GM19372 (cell line): ENCODE measurements at regions not wholly inside any gene's neighbourhood (a gene's known extent, or its start where the extent isn't known, plus 50 kb on each side); places are given as distances from the start of the nearest gene placed in this dataset.

Experiments used
- ATAC-seq: cut with Tn5 transposase; IDR thresholded peaks from one replicate; pipeline ENCODE4 v1.9.1; 2021; ENCODE audit warnings: mild to moderate bottlenecking, low read depth, moderate library complexity; ENCODE audit not compliant: unreplicated experiment

DNA sequence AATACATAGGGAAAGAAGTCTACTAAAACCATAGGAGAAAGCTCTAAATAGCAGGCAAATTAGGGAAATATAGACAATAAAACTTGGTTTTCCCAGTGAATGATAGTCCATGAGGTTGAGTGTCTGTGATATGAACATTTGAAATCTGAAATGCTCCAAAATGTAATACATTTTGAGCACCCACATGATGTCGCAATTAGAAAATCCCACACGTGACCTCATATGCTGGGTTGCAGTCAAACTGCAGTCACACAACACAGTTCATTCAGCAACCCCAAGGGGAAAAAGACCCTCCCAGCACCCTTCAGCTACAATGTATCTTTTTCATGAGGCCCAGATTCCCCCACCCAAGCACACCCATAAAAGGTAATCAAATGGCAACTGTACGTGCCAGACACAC is 155.6 kb downstream of the BTC start:
- no peak for ATAC-seq

DNA sequence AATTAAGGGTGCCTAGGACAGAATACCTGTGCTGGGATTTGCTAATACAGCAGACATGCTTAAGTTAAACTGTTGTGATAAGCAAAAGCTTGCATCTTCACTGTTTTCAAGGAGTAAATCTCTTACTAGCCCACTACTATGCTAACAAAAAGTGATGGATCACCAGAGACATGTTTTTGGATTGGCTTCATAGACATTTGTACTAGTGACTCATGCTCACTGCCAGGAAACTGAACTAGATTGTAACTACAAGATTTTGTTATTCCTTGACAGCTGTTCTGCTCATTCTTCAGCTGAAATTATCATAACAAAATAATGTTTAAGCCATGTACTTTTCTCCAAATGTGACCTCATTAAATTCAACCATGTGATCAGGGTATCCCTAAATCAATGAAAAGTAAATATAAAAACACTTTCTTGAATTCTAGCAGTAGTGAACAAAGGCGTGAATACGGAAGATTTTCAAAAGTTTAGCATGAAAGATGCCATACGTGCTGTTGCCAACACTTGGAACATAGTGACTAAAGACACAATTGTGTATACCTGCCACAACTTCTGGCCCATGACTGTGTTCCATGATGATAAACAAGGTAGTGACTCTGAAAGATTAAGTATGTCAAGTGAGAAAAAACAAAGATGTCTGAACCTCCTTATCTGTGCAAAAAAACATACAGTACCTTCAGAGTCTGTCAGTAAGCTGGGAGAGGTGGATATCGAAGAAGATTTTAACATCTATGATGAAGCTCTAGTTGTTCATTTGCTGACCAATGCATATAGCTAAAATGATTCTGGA is 154.0 kb downstream of the BTC start:
- no peak for ATAC-seq

GRCh38 chr4:74642006-74642405 is 152.3 kb downstream of the BTC start:
- no peak for ATAC-seq

DNA sequence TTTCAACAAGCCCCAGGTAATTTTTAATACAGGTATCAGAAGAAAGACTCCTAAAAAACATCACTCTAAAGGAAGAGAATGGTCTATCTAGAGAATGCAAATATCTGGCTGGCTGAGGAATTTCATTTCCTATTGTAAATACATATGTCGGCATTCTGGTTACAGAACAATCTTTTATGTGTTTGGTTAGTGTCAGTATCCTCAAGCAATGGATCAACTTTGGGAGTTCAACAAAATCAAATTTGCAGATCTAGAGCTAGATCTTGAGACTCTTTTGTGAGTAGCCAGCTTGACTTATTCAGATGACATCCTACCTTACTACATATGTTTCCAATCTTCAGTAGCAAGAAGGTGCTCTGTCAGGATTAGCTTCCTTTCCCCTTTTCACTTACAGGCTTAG is 145.1 kb downstream of the BTC start:
- no peak for ATAC-seq

DNA sequence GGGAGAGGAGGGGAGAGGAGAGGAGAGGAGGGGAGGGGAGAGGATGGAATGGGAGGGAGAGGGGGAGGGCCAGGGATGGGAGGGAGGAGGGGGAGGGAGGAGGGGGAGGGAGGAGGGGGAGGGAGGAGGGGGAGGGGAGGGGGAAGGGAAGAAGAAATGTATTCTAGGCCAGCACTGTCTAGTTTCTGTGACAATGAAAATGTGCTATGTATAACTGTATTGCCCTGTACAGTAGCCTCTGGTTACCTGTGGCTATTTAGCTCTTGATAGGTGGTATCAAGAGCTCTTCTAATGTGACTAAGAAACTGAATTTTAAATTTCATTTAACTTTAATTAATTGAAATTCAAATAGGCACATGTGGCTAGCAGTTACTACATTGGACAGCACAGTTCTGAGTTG is 143.1 kb downstream of the BTC start:
- ATAC-seq: no peak

- no peak for ATAC-seq
Observed at GRCh38 chr4:74653331-74654229, 140.7 kb downstream of the BTC start.

DNA sequence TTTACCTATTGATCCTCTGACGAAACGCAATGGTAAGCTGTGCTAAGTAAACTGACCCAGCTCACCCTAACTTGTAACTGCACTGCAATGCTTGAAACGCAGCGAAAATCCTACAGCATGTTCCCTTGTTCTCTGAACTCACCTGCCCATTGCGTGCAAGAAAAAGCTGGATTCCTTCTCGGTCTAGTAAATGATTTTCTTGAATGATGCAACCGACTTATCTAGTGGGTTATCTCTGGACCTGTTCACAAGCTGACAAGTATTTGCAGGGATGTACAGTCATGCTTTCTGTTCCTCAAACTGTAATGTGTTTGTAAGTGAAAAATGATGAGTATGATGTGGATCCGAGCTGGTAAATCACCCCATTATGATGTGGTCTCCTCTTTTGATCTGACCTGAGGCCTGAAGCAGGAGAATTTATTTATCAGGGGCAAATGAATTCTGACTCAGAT is 140.1 kb downstream of the BTC start:
- ATAC-seq: no peak

DNA sequence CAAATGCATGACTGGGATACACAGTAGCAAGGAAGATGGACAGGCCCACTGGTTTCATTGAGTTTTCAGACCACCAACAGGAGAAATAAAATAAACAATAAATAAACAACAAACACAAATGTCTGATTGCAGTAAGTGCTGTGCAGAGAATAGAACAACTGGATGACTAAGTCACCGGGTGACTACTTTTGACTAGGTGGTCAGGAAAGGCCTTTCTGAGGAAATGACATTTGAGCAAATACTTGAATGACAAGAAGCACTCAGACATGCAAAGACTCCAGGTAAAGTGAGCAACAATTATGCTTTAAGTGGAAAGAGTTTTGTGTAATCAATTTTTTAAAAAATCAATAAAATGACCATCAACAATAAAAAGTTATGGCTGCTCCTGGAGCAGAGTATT is 137.7 kb downstream of the BTC start:
- ATAC-seq: no peak

GRCh38 chr4:74658116-74658515 is 136.2 kb downstream of the BTC start:
- ATAC-seq: no peak

GRCh38 chr4:74659576-74660411 is 134.5 kb downstream of the BTC start:
- ATAC-seq: no peak

GRCh38 chr4:74660866-74661265 is 133.5 kb downstream of the BTC start:
- ATAC-seq: no peak

GRCh38 chr4:74661427-74662201 is 132.7 kb downstream of the BTC start:
- ATAC-seq: no peak

DNA sequence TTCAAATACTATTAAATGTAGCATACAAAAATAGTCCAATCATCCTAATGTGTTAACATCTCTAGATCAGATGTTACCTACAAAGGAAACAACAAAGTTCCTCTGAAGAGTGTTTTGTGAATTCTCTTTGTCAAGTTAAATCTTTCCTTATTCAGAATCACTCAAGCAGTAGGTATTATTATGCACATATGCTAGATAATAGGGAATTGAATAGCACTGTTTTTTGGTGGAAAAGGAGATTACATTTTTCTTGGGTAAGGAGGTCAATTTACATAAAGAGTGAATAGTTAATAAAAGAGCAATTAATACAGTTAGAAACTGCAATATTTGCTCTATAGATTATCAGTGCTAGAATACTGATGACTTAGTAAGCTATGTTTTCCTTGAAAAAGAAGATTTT is 130.7 kb downstream of the BTC start:
- ATAC-seq: no peak

DNA sequence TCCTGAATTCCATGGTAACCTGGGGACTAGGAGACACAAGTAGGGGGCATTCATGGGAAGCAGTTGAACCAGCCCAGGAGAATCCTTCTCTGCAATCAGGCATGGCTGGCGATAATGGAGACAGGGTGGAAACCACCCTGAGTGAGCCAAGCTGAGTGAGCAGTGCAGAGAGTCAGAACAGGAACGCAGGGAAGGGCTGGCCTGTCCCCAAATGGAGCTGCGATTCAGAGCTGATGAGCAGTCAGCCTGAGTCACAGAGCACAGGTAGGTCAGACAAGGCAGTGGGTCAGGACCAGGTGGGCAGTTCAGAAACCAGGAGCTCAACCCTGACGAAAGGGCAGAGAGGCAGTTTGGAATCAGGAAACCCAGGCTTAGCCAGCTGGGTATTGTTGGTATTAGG is 129.0 kb downstream of the BTC start:
- no peak for ATAC-seq

DNA sequence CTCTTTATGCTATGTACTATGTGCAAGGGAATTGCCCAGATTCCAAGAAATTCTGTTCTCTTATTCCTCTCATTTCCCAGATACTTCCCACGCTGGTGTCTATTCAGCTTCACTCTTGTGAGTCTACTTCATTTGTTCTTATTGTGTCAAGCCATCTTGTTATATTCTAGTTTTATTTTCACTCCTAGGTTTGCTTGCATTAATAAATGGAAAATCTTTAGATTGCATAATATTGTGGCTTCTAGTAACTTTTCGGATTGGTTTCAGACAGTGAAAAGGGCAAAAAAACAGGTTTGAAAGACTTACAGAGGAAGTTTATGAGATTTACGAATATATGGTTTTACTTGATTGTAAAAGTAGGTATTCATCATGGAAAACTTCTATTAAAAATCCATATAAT is 128.4 kb downstream of the BTC start:
- ATAC-seq: no peak

- ATAC-seq: no peak
Observed at GRCh38 chr4:74667438-74667837, 126.9 kb downstream of the BTC start.

DNA sequence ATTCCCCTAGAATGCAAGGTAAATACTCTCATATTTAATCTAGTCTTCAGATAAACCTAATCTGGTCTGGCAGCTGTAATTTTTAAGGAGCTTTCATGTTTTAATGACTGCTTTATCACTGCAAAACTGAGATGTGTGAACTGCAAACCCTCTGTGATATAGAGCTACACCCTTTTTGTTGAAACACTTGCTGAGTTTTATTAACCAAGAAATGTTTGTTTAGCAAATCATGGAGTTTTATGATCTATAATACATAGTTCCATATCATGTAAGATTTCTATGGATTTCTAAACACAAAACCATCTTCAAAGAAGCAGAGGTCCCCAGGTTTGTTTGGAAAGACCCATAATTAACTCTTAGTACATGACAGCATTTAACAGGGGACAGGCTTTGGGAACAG is 126.4 kb downstream of the BTC start:
- ATAC-seq: no peak

GRCh38 chr4:74669702-74670101 is 124.6 kb downstream of the BTC start:
- ATAC-seq: no peak

DNA sequence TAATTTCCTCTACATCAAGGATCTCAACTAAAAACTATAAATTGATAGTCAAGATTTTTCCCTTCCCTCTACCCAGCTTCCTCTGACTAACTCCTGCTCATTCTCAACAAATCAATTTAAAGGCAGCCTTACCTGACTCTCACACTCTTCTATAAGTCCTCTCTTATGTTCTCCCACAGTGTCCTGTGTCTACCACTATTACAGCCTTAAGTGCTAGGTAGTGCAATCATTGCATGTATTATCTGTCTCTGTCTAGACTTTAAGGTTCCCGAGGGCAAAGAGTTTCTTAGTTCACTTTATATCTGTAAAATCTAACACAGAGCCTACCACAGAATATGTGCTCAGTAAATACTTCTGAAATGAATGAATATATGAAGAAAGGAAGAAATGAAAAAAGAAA is 123.7 kb downstream of the BTC start:
- no peak for ATAC-seq

DNA sequence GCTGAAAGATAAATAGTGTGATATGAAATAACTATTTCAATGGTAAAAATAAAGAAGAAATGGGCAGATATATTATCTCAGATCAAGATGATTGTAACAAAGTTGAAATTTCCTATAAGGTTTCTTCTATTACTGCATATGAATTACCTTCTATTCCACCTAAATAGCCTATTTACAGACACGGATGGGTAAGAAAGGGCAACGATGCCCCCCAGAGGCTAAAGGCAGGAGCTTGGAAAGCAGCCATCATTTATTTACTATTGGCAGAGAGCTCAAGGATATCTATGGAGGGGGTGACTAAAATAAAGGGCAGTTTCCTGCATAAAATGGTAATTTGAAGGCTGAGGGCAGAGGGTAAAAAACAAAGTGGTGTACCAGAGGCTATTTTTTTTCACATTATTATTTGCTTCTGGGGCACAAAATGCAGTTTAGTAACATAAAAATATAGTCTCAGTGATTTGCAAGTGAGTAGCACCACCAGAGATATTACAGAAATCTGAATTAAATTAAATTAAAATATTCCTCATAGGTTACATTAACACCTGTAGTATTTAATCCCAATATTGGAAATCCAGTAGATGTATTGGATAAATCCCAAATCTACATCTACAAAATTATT is 123.1 kb downstream of the BTC start:
- ATAC-seq: no peak
